Neural cell (in vitro differentiated cells): ENCODE measurements at regions not wholly inside any gene's neighbourhood (a gene's known extent, or its start where the extent isn't known, plus 50 kb on each side); places are given as distances from the start of the nearest gene placed in this dataset.

Experiments used
- H2AFZ ChIP-seq: fragments of 200-600, 300-800 bp; sonication (generic), shearing (Covaris generic); 2 replicates; pipeline ENCODE4 v1.6.0; 2014; ENCODE audit warnings: low read depth, mild to moderate bottlenecking, antibody characterized with exemption, low read length, moderate library complexity
- H3F3A ChIP-seq: fragments of 200-600 bp; shearing (Covaris generic); 2 replicates; pipeline ENCODE4 v1.6.1; 2016; ENCODE audit warnings: mild to moderate bottlenecking, moderate library complexity, mixed read lengths, antibody characterized with exemption, low read length; ENCODE audit not compliant: insufficient read depth, poor library complexity, severe bottlenecking
- H3K27ac ChIP-seq: fragments of 200-600, 300-800 bp; sonication (generic), shearing (Covaris generic); 2 replicates; pipeline ENCODE4 v1.5.1; 2014; ENCODE audit warnings: mild to moderate bottlenecking, low read length, moderate library complexity
- H3K27me3 ChIP-seq: fragments of 300-800, 200-600 bp; sonication (generic), shearing (Covaris generic); 2 replicates; pipeline ENCODE4 v1.6.0; 2014; ENCODE audit warnings: mild to moderate bottlenecking, low read depth, low read length, moderate library complexity; ENCODE audit not compliant: insufficient read depth
- H3K36me3 ChIP-seq: fragments of 300-800, 200-600 bp; sonication (generic), shearing (Covaris generic); 2 replicates; pipeline ENCODE4 v1.5.1; 2014; ENCODE audit warnings: mild to moderate bottlenecking, antibody characterized with exemption, low read length, moderate library complexity; ENCODE audit not compliant: insufficient read depth
- H3K4me2 ChIP-seq: fragments of 300-800, 200-600 bp; sonication (generic), shearing (Covaris generic); 2 replicates; pipeline ENCODE4 v1.6.0; 2014; ENCODE audit warnings: mild to moderate bottlenecking, low read length
- H3K4me3 ChIP-seq: fragments of 300-800, 200-600 bp; sonication (generic), shearing (Covaris generic); 2 replicates; pipeline ENCODE4 v1.5.1; 2014; ENCODE audit warnings: mild to moderate bottlenecking, low read length, moderate library complexity
- H3K79me2 ChIP-seq: fragments of 200-600 bp; shearing (Covaris generic); replicated peaks from 2 replicates; pipeline ENCODE4 v1.6.0; 2014; ENCODE audit warnings: mild to moderate bottlenecking, low read length, moderate library complexity; ENCODE audit not compliant: insufficient read depth
- H3K9ac ChIP-seq: fragments of 300-800, 200-600 bp; sonication (generic), shearing (Covaris generic); 2 replicates; pipeline ENCODE4 v1.6.1; 2016; ENCODE audit warnings: mild to moderate bottlenecking, low read length, mixed read lengths
- H3K9me2 ChIP-seq: fragments of 200-600 bp; shearing (Covaris generic); 2 replicates; pipeline ENCODE4 v1.6.1; 2016; ENCODE audit warnings: mild to moderate bottlenecking, low read length, mixed read lengths; ENCODE audit not compliant: insufficient read depth
- H3K9me3 ChIP-seq: fragments of 200-600, 300-800 bp; sonication (generic), shearing (Covaris generic); 2 replicates; pipeline ENCODE4 v1.6.1; 2016; ENCODE audit warnings: mild to moderate bottlenecking, mixed run types, low read length, moderate library complexity, mixed read lengths
- H4K20me1 ChIP-seq: fragments of 200-600 bp; shearing (Covaris generic); 2 replicates; pipeline ENCODE4 v1.6.1; 2016; ENCODE audit warnings: mild to moderate bottlenecking, mixed run types; ENCODE audit not compliant: insufficient read depth
- EP300 ChIP-seq: fragments of 450-650 bp; conservative IDR thresholded peaks from 2 replicates; pipeline ENCODE4 v1.6.1; 2014; ENCODE audit warnings: antibody characterized with exemption, mild to moderate bottlenecking, moderate library complexity; ENCODE audit not compliant: poor library complexity, severe bottlenecking
- EZH2 ChIP-seq: fragments of 200-600, 300-800 bp; shearing (Covaris generic), sonication (generic); IDR thresholded peaks from 2 replicates; pipeline ENCODE4 v1.6.1; 2014; ENCODE audit warnings: antibody characterized with exemption, low read length, borderline replicate concordance, mild to moderate bottlenecking; ENCODE audit not compliant: insufficient read depth, poor library complexity, severe bottlenecking
- MXI1 ChIP-seq: fragments of 450-650 bp; conservative IDR thresholded peaks from 2 replicates; pipeline ENCODE4 v1.6.1; 2014; ENCODE audit warnings: antibody characterized with exemption, mild to moderate bottlenecking; ENCODE audit not compliant: poor library complexity, severe bottlenecking
- POLR2AphosphoS5 ChIP-seq: IDR thresholded peaks from 2 replicates; pipeline ENCODE4 v1.6.1; 2012
- RAD21 ChIP-seq: fragments of 450-650 bp; conservative IDR thresholded peaks from 2 replicates; pipeline ENCODE4 v1.6.1; 2014; ENCODE audit warnings: antibody characterized with exemption, mild to moderate bottlenecking, moderate library complexity
- SMC3 ChIP-seq: fragments of 450-650 bp; conservative IDR thresholded peaks from 2 replicates; pipeline ENCODE4 v1.6.1; 2014; ENCODE audit warnings: antibody characterized with exemption, mild to moderate bottlenecking, moderate library complexity; ENCODE audit not compliant: poor library complexity
- TAF1 ChIP-seq: IDR thresholded peaks from 2 replicates; pipeline ENCODE4 v1.6.1; 2012; ENCODE audit warnings: low read depth
- TF ChIP-seq, protein P1 (sequence below): fragments of 450-650 bp; IDR thresholded peaks from 2 replicates; pipeline ENCODE4 v1.5.1; 2014; ENCODE audit warnings: antibody characterized with exemption, mild to moderate bottlenecking, moderate library complexity; ENCODE audit not compliant: poor library complexity, severe bottlenecking
- TF ChIP-seq, protein P2 (sequence below): IDR thresholded peaks from 2 replicates; pipeline ENCODE4 v1.6.1; 2012; ENCODE audit warnings: borderline replicate concordance

DNA sequence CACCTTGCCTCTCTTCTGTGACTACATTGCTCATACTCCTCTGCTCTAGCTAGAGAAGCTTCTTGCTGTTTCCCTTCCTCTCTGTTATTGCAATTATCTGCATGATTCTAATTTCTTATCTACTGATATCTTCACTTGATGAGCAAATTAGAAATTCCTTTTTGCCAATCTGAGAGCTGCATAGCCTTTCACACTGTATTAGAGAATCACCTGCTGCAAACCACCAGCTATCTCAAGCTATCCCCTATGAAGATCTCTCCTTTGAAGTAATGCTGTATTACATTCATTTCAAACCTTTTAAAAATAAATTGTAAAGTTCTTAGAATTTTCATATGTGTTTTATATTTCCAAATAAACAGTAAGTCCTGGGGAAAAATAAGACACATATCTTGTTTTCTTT lies 89.0 kb upstream of the ZNF804B start:
- Histone ChIP-seq H3K27me3 (no peaks in the 10 kb centered on the region), H4K20me1 (no peaks in the 10 kb centered on the region), H3F3A (no peaks in the 10 kb centered on the region), H3K36me3 (no peaks in the 10 kb centered on the region), H3K79me2 (no peaks in the 10 kb centered on the region), H3K4me2 (no peak overlapping the region), H3K9me2 (no peaks in the 10 kb centered on the region), H3K9me3 (no peaks in the 10 kb centered on the region), H3K9ac (no peak overlapping the region), H2AFZ (no peak overlapping the region), H3K4me3 (no peak overlapping the region), H3K27ac (no peak overlapping the region)
- no peak for TF ChIP-seq SMC3
- TF ChIP-seq TAF1 = no peak
- no peak for TF ChIP-seq RAD21
- no peak for TF ChIP-seq EZH2
- TF ChIP-seq EP300 = no peak
- TF ChIP-seq POLR2AphosphoS5 = no peak
- TF ChIP-seq, protein P1, sequence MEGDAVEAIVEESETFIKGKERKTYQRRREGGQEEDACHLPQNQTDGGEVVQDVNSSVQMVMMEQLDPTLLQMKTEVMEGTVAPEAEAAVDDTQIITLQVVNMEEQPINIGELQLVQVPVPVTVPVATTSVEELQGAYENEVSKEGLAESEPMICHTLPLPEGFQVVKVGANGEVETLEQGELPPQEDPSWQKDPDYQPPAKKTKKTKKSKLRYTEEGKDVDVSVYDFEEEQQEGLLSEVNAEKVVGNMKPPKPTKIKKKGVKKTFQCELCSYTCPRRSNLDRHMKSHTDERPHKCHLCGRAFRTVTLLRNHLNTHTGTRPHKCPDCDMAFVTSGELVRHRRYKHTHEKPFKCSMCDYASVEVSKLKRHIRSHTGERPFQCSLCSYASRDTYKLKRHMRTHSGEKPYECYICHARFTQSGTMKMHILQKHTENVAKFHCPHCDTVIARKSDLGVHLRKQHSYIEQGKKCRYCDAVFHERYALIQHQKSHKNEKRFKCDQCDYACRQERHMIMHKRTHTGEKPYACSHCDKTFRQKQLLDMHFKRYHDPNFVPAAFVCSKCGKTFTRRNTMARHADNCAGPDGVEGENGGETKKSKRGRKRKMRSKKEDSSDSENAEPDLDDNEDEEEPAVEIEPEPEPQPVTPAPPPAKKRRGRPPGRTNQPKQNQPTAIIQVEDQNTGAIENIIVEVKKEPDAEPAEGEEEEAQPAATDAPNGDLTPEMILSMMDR = no peak
- no peak for TF ChIP-seq MXI1
- TF ChIP-seq, protein P2, sequence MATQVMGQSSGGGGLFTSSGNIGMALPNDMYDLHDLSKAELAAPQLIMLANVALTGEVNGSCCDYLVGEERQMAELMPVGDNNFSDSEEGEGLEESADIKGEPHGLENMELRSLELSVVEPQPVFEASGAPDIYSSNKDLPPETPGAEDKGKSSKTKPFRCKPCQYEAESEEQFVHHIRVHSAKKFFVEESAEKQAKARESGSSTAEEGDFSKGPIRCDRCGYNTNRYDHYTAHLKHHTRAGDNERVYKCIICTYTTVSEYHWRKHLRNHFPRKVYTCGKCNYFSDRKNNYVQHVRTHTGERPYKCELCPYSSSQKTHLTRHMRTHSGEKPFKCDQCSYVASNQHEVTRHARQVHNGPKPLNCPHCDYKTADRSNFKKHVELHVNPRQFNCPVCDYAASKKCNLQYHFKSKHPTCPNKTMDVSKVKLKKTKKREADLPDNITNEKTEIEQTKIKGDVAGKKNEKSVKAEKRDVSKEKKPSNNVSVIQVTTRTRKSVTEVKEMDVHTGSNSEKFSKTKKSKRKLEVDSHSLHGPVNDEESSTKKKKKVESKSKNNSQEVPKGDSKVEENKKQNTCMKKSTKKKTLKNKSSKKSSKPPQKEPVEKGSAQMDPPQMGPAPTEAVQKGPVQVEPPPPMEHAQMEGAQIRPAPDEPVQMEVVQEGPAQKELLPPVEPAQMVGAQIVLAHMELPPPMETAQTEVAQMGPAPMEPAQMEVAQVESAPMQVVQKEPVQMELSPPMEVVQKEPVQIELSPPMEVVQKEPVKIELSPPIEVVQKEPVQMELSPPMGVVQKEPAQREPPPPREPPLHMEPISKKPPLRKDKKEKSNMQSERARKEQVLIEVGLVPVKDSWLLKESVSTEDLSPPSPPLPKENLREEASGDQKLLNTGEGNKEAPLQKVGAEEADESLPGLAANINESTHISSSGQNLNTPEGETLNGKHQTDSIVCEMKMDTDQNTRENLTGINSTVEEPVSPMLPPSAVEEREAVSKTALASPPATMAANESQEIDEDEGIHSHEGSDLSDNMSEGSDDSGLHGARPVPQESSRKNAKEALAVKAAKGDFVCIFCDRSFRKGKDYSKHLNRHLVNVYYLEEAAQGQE = no peak

DNA sequence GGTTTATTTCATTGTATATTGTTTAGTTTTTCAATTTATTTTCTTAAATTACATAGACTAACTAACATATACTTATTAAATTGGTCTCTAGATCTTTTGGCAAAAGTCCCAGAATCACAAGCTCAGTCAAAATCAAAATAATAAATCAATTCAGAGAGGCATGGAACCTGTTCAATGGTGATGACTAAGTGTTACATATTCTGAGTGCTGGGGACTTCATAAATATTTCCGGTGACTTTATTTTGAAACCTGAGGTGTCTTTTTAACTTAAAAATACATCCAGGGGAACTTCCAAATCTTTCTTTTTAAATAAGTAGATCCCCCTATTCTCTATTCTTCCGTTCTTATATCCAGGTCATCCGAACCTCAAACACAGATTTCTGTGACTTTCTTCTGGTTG lies 89.6 kb upstream of the ZNF804B start:
- H3K27me3 ChIP-seq = no peaks in the 10 kb centered on the region
- H3K79me2 ChIP-seq = no peaks in the 10 kb centered on the region
- H3K4me2 ChIP-seq = no peak overlapping the region
- H3K36me3 ChIP-seq = no peaks in the 10 kb centered on the region
- H3K27ac ChIP-seq = no peak overlapping the region
- H4K20me1 ChIP-seq = no peaks in the 10 kb centered on the region
- H2AFZ ChIP-seq = no peak overlapping the region
- no peaks in the 10 kb centered on the region for H3K9me3 ChIP-seq
- H3K9ac ChIP-seq = no peak overlapping the region
- TF ChIP-seq EP300 (no peak), POLR2AphosphoS5 (no peak), SMC3 (no peak), MXI1 (no peak), EZH2 (no peak), RAD21 (no peak), TAF1 (no peak)
- TF ChIP-seq, protein P1 = no peak
- TF ChIP-seq, protein P2 = no peak
- no peaks in the 10 kb centered on the region for H3K9me2 ChIP-seq
- no peak overlapping the region for H3K4me3 ChIP-seq
- H3F3A ChIP-seq = no peaks in the 10 kb centered on the region
